GM12872 (cell line): ENCODE measurements at regions not wholly inside any gene's neighbourhood (a gene's known extent, or its start where the extent isn't known, plus 50 kb on each side); places are given as distances from the start of the nearest gene placed in this dataset.

Source experiments
- CTCF ChIP-seq: IDR thresholded peaks from 3 replicates; pipeline ENCODE4 v1.5.1; 2011; ENCODE audit warnings: low read depth, mild to moderate bottlenecking, low read length, moderate library complexity; ENCODE audit not compliant: insufficient read depth

GRCh38 chr20:48223715-48224114 is 438.4 kb upstream of the SULF2 start:
- no peak for TF ChIP-seq CTCF

GRCh38 chr20:48222595-48223180 is 437.4 kb upstream of the SULF2 start:
- no peak for TF ChIP-seq CTCF

- TF ChIP-seq CTCF, result no peak
These were observed 434.9 kb upstream of the SULF2 start for GRCh38 chr20:48220033-48220633.

GRCh38 chr20:48219306-48219705 is 434.0 kb upstream of the SULF2 start:
- TF ChIP-seq CTCF, result no peak

GRCh38 chr20:48217190-48217589 is 431.9 kb upstream of the SULF2 start:
- no peak for TF ChIP-seq CTCF

GRCh38 chr20:48215536-48215935 is 430.3 kb upstream of the SULF2 start:
- no peak for TF ChIP-seq CTCF

GRCh38 chr20:48214601-48215000 is 429.3 kb upstream of the SULF2 start:
- no peak for TF ChIP-seq CTCF
